Osteocyte (in vitro differentiated cells): ENCODE measurements at regions not wholly inside any gene's neighbourhood (a gene's known extent, or its start where the extent isn't known, plus 50 kb on each side); places are given as distances from the start of the nearest gene placed in this dataset.
"Not testable (repeated sequence)": the region's sequence is repeated elsewhere in the genome, so short reads cannot be mapped to it uniquely, and the experiment has no call there.

ENCODE experiments used
- DNase-seq: peaks from one replicate; pipeline ENCODE4 v3.0.0; 2021; ENCODE audit warnings: mixed read lengths; ENCODE audit not compliant: unreplicated experiment; ENCODE audit errors: extremely low spot score
- H3K27ac Mint-ChIP-seq: one replicate; pipeline ENCODE4 v1.8.0; 2021; ENCODE audit warnings: mild to moderate bottlenecking, mixed read lengths; ENCODE audit not compliant: unreplicated experiment
- H3K27me3 Mint-ChIP-seq: one replicate; pipeline ENCODE4 v1.8.0; 2021; ENCODE audit warnings: mixed read lengths; ENCODE audit not compliant: unreplicated experiment
- H3K36me3 Mint-ChIP-seq: one replicate; pipeline ENCODE4 v1.8.0; 2021; ENCODE audit warnings: mixed read lengths; ENCODE audit not compliant: unreplicated experiment
- H3K4me1 Mint-ChIP-seq: one replicate; pipeline ENCODE4 v1.8.0; 2021; ENCODE audit warnings: mixed read lengths; ENCODE audit not compliant: unreplicated experiment
- H3K4me3 Mint-ChIP-seq: one replicate; pipeline ENCODE4 v1.8.0; 2021; ENCODE audit warnings: mild to moderate bottlenecking, moderate library complexity, mixed read lengths; ENCODE audit not compliant: unreplicated experiment
- H3K9me3 Mint-ChIP-seq: one replicate; pipeline ENCODE4 v1.8.0; 2021; ENCODE audit warnings: mixed read lengths; ENCODE audit not compliant: unreplicated experiment
- TF ChIP-seq, protein P1 (sequence below): fragments of 200-600 bp; sonication (generic); IDR thresholded peaks from 2 replicates; pipeline ENCODE4 v1.5.0; 2021; ENCODE audit warnings: antibody characterized with exemption, mild to moderate bottlenecking, moderate library complexity

DNA sequence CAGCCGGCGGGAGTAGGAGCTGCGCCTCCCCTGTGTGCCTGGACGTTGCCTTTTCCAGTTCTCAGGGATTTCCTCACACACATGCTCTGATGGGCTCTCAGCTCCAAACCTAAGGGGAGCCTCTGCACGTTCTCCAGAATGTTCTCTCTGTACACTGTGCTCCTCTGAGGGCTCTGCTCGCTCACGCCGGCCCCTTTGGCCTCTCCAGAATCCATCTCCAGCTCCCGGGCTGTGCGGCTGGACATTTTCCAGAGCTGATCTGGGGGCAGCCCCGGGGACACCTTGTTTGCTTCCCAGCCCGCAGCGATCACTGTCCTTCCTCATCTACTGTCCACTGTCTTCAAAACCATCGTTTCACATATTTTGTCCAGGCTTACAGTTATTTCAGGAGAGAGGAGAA is 245.4 kb upstream of the HDAC4 start:
- Mint-ChIP-seq H3K9me3 (peaks cover 21% of the 10 kb centered on the region), H3K27me3 (no peaks in the 10 kb centered on the region), H3K4me3 (no peak overlapping the region), H3K36me3 (no peaks in the 10 kb centered on the region), H3K27ac (no peak overlapping the region), H3K4me1 (no peaks in the 10 kb centered on the region)
- TF ChIP-seq, protein P1, sequence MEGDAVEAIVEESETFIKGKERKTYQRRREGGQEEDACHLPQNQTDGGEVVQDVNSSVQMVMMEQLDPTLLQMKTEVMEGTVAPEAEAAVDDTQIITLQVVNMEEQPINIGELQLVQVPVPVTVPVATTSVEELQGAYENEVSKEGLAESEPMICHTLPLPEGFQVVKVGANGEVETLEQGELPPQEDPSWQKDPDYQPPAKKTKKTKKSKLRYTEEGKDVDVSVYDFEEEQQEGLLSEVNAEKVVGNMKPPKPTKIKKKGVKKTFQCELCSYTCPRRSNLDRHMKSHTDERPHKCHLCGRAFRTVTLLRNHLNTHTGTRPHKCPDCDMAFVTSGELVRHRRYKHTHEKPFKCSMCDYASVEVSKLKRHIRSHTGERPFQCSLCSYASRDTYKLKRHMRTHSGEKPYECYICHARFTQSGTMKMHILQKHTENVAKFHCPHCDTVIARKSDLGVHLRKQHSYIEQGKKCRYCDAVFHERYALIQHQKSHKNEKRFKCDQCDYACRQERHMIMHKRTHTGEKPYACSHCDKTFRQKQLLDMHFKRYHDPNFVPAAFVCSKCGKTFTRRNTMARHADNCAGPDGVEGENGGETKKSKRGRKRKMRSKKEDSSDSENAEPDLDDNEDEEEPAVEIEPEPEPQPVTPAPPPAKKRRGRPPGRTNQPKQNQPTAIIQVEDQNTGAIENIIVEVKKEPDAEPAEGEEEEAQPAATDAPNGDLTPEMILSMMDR: no peak
- DNase-seq: no peak

DNA sequence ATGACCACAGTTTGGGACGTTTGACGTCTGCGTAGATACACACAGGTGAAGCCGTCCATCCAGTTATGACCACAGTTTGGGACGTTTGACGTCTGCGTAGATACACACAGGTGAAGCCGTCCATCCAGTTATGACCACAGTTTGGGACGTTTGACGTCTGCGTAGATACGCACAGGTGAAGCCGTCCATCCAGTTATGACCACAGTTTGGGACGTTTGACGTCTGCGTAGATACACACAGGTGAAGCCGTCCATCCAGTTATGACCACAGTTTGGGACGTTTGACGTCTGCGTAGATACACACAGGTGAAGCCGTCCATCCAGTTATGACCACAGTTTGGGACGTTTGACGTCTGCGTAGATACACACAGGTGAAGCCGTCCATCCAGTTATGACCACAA is 243.8 kb upstream of the HDAC4 start:
- H3K36me3 Mint-ChIP-seq, H3K27ac Mint-ChIP-seq, H3K4me3 Mint-ChIP-seq, H3K4me1 Mint-ChIP-seq, DNase-seq, H3K27me3 Mint-ChIP-seq: not testable (repeated sequence)
- H3K9me3 Mint-ChIP-seq: peaks cover 20% of the 10 kb centered on the region

DNA sequence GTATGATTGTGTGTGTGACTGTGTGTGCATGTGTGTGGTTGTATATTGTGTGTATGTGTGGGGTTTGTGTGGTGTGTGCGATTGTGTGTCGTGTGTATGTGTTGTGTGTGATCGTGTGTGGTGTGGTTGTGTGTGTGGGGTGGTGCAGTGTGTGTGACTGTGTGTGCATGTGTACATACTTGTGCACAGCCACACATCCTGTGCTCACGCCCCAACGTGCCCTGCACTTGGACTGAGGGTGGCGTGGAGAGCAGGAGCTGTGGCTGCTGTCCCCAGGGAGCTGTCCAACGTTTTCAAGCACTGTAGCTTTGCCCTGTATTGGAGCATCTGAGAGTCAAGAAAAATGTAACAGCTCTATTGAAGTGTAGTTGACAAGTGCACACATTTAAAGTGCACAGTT is 243.2 kb upstream of the HDAC4 start:
- TF ChIP-seq, protein P1: no peak
- H3K36me3 Mint-ChIP-seq: no peaks in the 10 kb centered on the region
- no peak overlapping the region for H3K27ac Mint-ChIP-seq
- no peak overlapping the region for H3K4me3 Mint-ChIP-seq
- H3K27me3 Mint-ChIP-seq: no peaks in the 10 kb centered on the region
- peaks cover 15% of the 10 kb centered on the region for H3K9me3 Mint-ChIP-seq
- no peak for DNase-seq
- no peaks in the 10 kb centered on the region for H3K4me1 Mint-ChIP-seq

DNA sequence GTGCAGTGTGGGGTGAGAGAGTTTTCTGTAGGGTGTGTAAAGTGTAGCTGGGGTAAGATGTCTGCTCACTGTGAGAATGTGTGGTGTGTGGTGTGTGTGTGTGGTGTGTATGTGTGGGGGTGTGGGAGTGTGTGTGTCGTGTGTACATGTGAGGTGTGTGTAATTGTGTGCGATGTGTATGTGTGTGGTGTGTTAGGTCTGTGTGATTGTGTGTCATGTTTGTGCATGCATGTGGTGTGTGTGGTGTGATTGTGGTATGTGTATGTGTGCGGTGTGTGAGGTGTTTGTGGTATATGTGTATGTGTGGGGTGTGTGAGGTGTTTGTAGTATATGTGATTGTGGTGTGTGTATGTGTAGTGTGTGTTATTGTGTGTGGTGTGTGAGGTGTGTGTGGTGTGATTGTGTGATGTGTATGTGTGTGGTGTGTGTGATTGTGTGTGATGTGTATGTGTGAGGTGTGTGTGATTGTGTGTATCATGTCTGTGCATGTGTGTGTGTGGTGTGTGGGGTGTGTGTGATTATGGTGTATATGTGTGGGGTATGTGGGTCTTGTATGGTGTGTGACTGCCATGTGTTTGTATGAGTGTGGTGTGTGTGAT is 241.7 kb upstream of the HDAC4 start:
- TF ChIP-seq, protein P1: no peak
- Mint-ChIP-seq H3K4me1 (no peaks in the 10 kb centered on the region), H3K4me3 (no peak overlapping the region), H3K27me3 (no peaks in the 10 kb centered on the region), H3K27ac (no peak overlapping the region), H3K36me3 (no peaks in the 10 kb centered on the region), H3K9me3 (peaks cover 7% of the 10 kb centered on the region)
- DNase-seq: peak; percentile 32

DNA sequence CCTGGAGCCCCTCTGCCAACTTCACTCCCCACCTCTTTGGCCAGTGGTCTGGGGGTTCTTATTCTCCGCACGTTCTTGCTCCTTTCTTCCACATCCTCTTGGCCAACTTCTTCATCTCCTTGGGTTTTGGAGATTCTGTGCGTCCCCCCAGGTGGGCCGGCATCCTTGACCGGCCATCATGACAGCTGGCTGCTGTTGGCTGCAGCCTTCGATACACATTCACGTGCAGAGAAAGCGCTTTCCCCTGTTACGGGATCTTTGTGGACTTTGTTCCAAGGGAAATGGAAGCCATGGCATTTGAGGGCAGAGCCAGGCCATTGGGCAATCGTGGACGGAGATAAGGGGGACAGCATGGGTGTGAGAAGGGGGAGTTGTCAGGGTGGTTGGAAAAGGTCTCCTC is 241.1 kb upstream of the HDAC4 start:
- not testable (repeated sequence) for H3K4me3 Mint-ChIP-seq, H3K27ac Mint-ChIP-seq, H3K36me3 Mint-ChIP-seq, H3K27me3 Mint-ChIP-seq, H3K9me3 Mint-ChIP-seq, H3K4me1 Mint-ChIP-seq
- peak; percentile 48 for DNase-seq

DNA sequence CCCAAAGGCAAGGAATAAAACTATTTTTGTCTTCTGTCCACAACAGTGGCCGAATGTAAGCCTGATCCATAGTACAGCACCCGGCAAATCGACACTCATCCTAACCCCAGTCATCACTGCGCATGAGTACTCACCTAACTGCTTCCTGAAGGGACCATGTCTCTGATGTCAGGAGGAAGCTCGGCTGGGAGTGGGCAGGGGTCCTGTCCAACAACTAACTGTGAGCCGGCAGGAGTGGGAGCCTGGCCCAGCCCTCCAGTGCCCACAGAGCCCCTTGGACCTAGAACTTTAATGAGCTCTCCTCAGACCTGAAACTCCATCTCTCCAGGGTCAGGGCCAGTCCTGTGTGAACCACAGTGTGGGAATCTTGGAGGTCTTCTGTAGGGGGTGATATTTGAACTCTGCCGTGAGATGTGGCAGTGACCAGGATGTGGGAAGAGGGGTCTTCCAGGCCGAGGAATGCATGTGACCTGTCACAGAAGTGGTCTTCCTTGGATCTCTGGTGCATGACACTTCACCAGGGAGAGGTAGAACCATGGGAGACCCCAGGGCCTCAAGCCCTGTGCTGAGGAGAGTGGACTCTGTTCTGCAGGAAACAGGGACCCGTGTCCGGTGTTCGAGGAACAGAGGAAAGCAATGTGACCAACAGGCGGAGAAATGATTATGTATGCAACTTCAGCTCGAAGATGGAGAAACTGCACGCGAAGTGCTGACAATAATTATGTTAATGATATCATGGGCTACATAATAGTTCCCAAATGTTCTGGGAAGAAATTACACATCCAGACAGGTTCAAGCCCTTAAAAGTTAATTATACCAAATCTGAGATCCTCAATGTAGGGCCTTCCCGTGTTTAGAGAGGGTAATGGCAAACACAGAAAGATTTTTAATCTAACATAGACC is 240.1 kb upstream of the HDAC4 start:
- Mint-ChIP-seq H3K27me3 (no peaks in the 10 kb centered on the region), H3K4me3 (no peak overlapping the region), H3K9me3 (no peaks in the 10 kb centered on the region), H3K27ac (no peak overlapping the region), H3K4me1 (no peaks in the 10 kb centered on the region), H3K36me3 (no peaks in the 10 kb centered on the region)
- DNase-seq: peak; percentile 70
- TF ChIP-seq, protein P1: no peak
